ENCODE measurements at regions not wholly inside any gene's neighbourhood (a gene's known extent, or its start where the extent isn't known, plus 50 kb on each side); places are given as distances from the start of the nearest gene placed in this dataset.
"Not testable (repeated sequence)": the region's sequence is repeated elsewhere in the genome, so short reads cannot be mapped to it uniquely, and the experiment has no call there.

DNA sequence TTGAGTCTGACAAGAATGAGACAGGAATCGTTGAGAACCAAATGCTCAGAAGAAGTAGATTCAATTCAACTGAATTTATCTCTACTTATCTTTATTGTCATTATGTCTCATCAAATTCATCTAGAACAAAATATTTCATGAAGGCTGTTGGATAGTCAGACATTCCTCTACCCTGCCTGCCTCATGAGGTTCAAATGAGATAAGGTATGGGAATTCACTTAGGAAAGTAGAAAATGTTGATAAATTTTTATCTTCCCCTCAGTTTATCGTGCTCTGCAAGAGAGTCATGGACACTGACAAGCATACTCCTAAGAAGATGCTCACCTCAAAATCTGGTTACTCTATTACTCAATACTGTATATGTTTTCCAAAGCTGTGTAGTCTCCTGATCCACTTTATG is 149.7 kb upstream of the CDIN1 start:
- Mint-ChIP-seq H3K4me3 (no peak overlapping the region), H3K36me3 (ENCODE audit: low read depth) (no peaks in the 10 kb centered on the region), H3K4me1 (no peaks in the 10 kb centered on the region), H3K27ac (no peak overlapping the region), H3K27me3 (no peaks in the 10 kb centered on the region), H3K9me3 (ENCODE audit: low read depth) (no peaks in the 10 kb centered on the region)
- intact Hi-C loops (cut with DNase I, micrococcal nuclease): no loop called here
- ChIA-PET CTCF (no interaction called here), POLR2A (no interaction called here)
- ATAC-seq: no peak
- DNase-seq: no peak

DNA sequence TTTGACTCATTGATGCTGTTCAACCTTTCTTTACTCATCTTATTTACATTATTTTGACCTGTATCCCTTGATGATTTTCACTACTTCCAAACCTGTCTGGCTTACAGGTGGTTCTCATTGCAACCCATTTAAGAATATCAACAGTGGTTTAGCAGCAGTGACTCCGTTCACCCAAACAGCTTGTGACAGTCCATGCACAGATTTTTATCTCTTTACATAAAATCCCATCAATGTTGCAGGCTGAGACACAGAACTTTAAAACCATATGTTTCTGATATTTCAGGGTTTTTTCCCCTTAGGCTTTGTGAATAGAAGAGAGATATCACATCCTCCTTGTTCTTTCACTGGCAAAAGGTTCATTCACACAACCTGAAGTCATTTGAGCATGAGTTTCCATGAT is 149.1 kb upstream of the CDIN1 start:
- ChIA-PET POLR2A (no interaction called here), CTCF (no interaction called here)
- H3K4me3 Mint-ChIP-seq: no peak overlapping the region
- H3K27ac Mint-ChIP-seq: no peak overlapping the region
- no peaks in the 10 kb centered on the region for H3K9me3 Mint-ChIP-seq (ENCODE audit: low read depth)
- no peaks in the 10 kb centered on the region for H3K27me3 Mint-ChIP-seq
- no peaks in the 10 kb centered on the region for H3K36me3 Mint-ChIP-seq (ENCODE audit: low read depth)
- no peak for DNase-seq
- intact Hi-C loops (cut with DNase I, micrococcal nuclease): no loop called here
- no peaks in the 10 kb centered on the region for H3K4me1 Mint-ChIP-seq
- no peak for ATAC-seq

DNA sequence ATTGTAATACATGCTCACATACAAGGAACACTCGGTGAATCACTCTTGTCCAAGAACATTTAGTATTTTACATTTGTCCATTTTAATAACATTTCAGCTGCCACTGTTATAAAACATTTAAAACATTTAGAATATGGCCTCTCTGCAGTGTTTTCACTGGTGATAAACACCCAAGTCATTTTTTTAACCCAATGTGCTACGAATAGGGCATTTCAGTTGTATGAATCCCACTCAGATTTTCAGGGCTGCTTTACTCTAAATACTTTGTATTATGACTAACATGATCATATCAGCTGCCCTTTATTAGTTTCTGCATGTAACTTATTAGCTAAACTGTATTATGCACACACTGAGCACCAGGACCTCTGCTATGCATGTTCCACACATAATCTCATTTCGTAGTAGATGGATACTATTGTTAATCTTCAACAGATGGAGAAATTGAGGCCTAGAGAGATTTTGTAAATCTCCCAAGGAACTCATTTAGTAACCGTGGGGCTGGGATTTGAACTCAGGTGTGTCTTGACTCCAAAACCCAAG is 148.6 kb upstream of the CDIN1 start:
- Mint-ChIP-seq H3K27me3 (no peaks in the 10 kb centered on the region), H3K36me3 (ENCODE audit: low read depth) (no peaks in the 10 kb centered on the region), H3K4me3 (no peak overlapping the region), H3K27ac (no peak overlapping the region), H3K4me1 (no peaks in the 10 kb centered on the region), H3K9me3 (ENCODE audit: low read depth) (no peaks in the 10 kb centered on the region)
- ATAC-seq (no peak), DNase-seq (no peak)
- ChIA-PET CTCF (no interaction called here), POLR2A (no interaction called here)
- intact Hi-C loops (cut with DNase I, micrococcal nuclease): no loop called here

DNA sequence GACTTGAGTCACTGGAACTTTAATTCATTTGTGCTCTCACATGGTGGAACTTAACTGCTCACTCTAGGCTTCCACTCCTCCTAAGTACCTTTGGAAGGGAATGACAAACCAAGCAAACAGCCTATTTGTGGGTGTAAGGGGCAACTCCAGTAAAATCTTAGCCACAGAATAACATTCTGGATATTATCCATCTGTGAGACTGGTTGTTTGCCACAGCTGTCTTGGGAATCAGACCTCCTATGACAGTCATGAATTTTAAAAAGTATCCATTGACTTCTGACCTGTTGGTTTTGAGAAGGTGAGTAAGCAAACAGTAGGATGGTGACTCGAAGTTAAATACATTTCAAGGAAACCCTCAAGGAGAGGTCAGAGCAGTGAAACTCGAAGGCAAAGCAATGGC is 147.3 kb upstream of the CDIN1 start:
- POLR2A ChIA-PET: no interaction called here
- no peaks in the 10 kb centered on the region for H3K36me3 Mint-ChIP-seq (ENCODE audit: low read depth)

DNA sequence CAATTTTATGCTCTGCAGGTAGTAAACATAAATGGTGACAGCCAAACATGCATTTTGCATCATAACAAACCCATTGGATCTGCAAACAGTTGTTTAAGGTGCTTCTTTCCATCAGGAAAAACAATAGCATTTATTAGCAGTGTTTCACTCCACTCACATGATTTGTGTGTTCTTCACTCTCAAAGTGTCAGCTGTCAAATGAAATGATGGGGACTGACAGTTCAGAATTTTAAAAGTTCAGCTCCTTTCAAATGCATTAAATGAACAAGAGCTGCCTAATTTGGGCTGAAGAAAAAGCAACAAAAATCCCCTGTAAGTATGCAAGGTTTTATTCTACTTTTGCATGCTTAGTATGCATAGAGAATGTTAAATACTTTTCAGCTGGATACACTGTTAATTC is 145.2 kb upstream of the CDIN1 start:
- Mint-ChIP-seq H3K9me3 (ENCODE audit: low read depth) (no peaks in the 10 kb centered on the region), H3K4me1 (no peaks in the 10 kb centered on the region), H3K27ac (no peak overlapping the region), H3K27me3 (no peaks in the 10 kb centered on the region), H3K4me3 (no peak overlapping the region), H3K36me3 (ENCODE audit: low read depth) (no peaks in the 10 kb centered on the region)
- intact Hi-C loops (cut with DNase I, micrococcal nuclease): no loop called here
- ChIA-PET CTCF (no interaction called here), POLR2A (no interaction called here)
- DNase-seq (no peak), ATAC-seq (no peak)

More for the DNA sequence above, 147.3 kb upstream of the CDIN1 start:
- ATAC-seq: no peak
- H3K27me3 Mint-ChIP-seq: no peaks in the 10 kb centered on the region
- H3K4me3 Mint-ChIP-seq: no peak overlapping the region
- H3K27ac Mint-ChIP-seq: no peak overlapping the region
- CTCF ChIA-PET: no interaction called here
- no peaks in the 10 kb centered on the region for H3K9me3 Mint-ChIP-seq (ENCODE audit: low read depth)
- no peak for DNase-seq
- H3K4me1 Mint-ChIP-seq: no peaks in the 10 kb centered on the region
- intact Hi-C loops (cut with DNase I, micrococcal nuclease): no loop called here

DNA sequence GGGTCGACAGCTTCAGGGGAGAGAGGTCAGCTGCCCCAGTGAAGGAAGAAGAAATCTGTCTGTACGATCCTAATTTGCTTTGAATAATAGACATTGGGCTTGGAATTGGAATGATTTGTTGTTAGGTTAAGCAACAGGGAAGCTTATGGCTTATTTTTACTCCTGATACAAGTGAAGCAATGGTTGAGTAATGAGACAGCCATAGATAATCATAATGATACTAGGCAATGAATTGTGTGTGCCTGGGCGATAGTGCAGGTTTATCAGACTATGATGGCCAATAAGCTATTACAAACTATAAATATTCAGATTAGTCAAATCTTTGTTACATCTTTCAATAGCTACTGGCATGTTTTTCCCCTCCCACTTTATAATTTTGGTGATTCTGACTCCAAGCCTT is 140.9 kb upstream of the CDIN1 start:
- no peaks in the 10 kb centered on the region for H3K4me1 Mint-ChIP-seq
- CTCF ChIA-PET: interaction anchor here (0.6 to 1.2 kb wide), 2 partner anchors 11 to 79 kb away, joined by 3 to 4 read pairs; no protein-coding TSS in a partner anchor

DNA sequence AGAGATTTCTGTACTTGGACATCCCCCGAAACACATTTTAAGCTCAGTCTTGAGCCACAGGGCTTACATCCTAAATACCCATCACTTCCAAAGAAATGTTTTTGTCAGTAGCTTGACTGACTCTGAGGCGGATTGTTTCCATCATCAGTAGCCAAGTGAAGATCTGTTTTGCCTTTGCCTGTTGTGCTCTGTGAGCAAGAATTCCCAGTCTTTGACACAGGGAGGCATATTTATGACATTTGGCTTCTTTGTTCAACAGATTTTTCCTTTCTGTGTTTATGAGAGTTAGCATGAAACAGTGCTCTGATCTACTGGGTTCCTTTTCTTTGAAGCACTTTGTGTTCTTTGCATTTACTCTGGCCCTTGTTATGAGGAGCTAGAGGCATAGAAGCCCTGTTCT is 132.1 kb upstream of the CDIN1 start:
- Mint-ChIP-seq H3K27me3 (peaks cover 2% of the 10 kb centered on the region), H3K9me3 (ENCODE audit: low read depth) (no peaks in the 10 kb centered on the region), H3K36me3 (ENCODE audit: low read depth) (no peaks in the 10 kb centered on the region), H3K4me1 (no peaks in the 10 kb centered on the region), H3K4me3 (no peak overlapping the region), H3K27ac (no peak overlapping the region)
- intact Hi-C loops (cut with DNase I, micrococcal nuclease): no loop called here
- ATAC-seq (no peak), DNase-seq (no peak)
- CTCF ChIA-PET: no interaction called here
- POLR2A ChIA-PET: no interaction called here

More for the DNA sequence above, 140.9 kb upstream of the CDIN1 start:
- no peak overlapping the region for H3K27ac Mint-ChIP-seq
- no peaks in the 10 kb centered on the region for H3K9me3 Mint-ChIP-seq (ENCODE audit: low read depth)
- ATAC-seq: no peak
- POLR2A ChIA-PET: no interaction called here
- no peaks in the 10 kb centered on the region for H3K27me3 Mint-ChIP-seq
- H3K4me3 Mint-ChIP-seq: no peak overlapping the region
- intact Hi-C loops (cut with DNase I, micrococcal nuclease): no loop called here
- no peaks in the 10 kb centered on the region for H3K36me3 Mint-ChIP-seq (ENCODE audit: low read depth)
- no peak for DNase-seq

DNA sequence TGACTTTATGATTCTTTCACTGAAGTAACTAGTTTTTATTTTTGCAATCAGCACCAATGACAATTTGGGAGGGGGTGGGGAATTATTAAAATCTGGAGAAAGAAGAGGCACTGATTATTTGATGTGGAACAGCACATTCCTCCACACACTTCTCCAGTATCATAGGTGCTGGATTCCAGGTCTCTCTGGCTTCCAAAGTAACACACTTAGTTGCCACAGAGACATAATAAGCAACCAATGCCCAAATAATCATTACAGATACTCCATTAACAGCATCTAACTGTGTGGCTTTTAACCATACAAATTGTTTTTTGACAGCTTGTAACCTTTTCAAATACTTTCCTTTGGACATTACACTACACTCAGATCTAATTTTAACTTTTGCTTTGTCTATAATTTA is 131.0 kb upstream of the CDIN1 start:
- Mint-ChIP-seq H3K27me3 (peaks cover 2% of the 10 kb centered on the region), H3K36me3 (ENCODE audit: low read depth) (no peaks in the 10 kb centered on the region), H3K4me1 (no peaks in the 10 kb centered on the region), H3K27ac (no peak overlapping the region), H3K9me3 (ENCODE audit: low read depth) (no peaks in the 10 kb centered on the region), H3K4me3 (no peak overlapping the region)
- intact Hi-C loops (cut with DNase I, micrococcal nuclease): no loop called here
- DNase-seq (no peak), ATAC-seq (no peak)
- ChIA-PET CTCF (no interaction called here), POLR2A (no interaction called here)

DNA sequence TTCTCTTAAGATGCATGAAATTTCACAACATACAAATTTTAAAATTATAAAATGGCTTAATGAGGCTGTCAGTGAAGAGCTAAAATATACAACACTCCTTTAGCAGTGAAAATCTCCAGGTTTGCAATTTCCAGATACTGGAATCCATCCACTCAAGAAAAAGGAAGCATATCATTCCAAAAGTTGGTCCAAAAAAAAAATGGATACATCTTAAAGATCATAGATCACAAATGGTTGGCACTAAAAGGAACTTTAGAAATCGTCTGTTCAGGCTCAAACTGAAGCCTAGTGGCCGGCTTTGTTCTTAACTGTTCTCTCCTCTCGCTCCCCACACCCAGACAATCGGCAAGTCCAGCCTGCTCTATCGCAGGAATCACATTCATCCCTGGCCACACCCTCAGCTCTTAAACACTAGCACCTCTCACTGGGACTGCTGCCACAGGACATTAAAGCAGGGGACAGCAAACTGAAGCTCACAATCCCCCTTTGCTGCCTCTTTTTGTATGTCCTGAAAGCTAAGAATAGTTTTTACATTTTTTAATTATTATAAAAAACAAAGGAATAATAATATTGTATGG is 130.3 kb upstream of the CDIN1 start:
- intact Hi-C loops (cut with DNase I, micrococcal nuclease): no loop called here
- Mint-ChIP-seq H3K27ac (no peak overlapping the region), H3K4me3 (no peak overlapping the region), H3K4me1 (no peaks in the 10 kb centered on the region), H3K36me3 (ENCODE audit: low read depth) (no peaks in the 10 kb centered on the region), H3K9me3 (ENCODE audit: low read depth) (no peaks in the 10 kb centered on the region), H3K27me3 (peaks cover 2% of the 10 kb centered on the region)
- CTCF ChIA-PET: no interaction called here
- POLR2A ChIA-PET: no interaction called here
- DNase-seq (no peak), ATAC-seq (no peak)

DNA sequence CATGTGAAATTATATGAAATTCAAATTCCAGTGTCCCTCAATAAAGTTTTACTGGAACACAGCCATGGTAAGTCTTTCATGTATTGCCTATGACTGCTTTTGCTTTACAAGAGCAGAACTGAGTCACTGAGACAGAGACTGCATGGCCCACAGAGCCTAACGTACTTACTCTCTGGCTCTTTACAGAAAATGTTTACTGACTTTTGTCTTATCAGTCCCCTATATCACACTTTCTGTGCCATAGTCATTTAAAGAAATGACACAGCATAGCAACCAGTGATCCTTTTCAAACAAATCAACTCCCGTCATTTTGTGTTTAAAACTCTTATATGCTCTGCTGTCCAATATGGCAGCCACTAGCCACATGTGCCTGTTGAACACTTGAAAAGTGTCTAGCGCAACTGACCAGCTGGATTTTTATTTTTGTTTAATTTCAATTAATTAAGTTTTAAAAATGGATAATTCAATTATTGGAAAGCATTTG is 129.7 kb upstream of the CDIN1 start:
- ATAC-seq (no peak), DNase-seq (no peak)
- intact Hi-C loops (cut with DNase I, micrococcal nuclease): no loop called here
- Mint-ChIP-seq H3K27ac (no peak overlapping the region), H3K4me3 (no peak overlapping the region), H3K9me3 (ENCODE audit: low read depth) (no peaks in the 10 kb centered on the region), H3K27me3 (peaks cover 2% of the 10 kb centered on the region), H3K36me3 (ENCODE audit: low read depth) (no peaks in the 10 kb centered on the region), H3K4me1 (no peaks in the 10 kb centered on the region)
- POLR2A ChIA-PET: no interaction called here
- CTCF ChIA-PET: no interaction called here

DNA sequence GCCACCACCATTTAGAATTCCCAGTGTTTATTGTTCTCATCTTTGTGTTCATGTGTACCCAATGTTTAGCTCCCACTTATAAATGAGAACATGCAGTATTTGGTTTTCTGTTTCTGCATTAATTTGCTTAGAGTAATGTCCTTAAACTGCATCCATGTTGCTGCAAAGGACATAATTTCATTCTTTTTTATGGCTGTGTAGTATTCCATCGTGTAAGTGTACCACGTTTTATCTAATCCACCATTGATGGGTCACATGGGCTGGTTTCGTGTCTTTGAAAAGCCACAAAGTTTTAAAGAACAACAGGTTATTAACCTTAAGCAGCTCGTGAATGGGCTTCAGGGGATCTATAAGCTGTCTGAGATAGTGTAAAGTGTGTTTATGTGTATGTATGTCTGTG is 125.2 kb upstream of the CDIN1 start:
- H3K4me3 Mint-ChIP-seq; CTCF ChIA-PET; H3K27me3 Mint-ChIP-seq; intact Hi-C loops (cut with DNase I, micrococcal nuclease); H3K9me3 Mint-ChIP-seq (ENCODE audit: low read depth); POLR2A ChIA-PET; DNase-seq; H3K4me1 Mint-ChIP-seq; H3K36me3 Mint-ChIP-seq (ENCODE audit: low read depth); H3K27ac Mint-ChIP-seq; ATAC-seq: not testable (repeated sequence)

DNA sequence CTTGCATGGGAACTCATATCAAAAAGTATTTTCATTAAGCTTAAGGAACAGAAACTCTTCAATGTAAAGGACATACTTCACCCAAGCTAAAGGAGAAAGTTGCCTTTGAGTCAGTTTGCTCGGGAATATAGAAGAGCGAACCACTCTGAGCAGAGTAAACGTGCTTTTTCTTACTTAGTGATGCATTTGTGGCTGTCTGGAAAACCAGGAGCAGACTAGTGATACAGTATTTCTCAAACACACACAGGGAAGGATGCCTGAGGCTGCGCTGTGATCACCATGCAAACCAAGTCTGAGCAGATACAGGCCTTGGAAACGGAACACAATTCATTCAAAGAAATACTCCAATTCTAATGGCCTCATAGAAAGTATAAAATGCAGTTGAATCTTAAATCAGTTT is 121.0 kb upstream of the CDIN1 start:
- Mint-ChIP-seq H3K36me3 (ENCODE audit: low read depth) (no peaks in the 10 kb centered on the region), H3K4me3 (no peak overlapping the region), H3K27ac (no peak overlapping the region), H3K27me3 (no peaks in the 10 kb centered on the region), H3K4me1 (no peaks in the 10 kb centered on the region), H3K9me3 (ENCODE audit: low read depth) (peaks cover 6% of the 10 kb centered on the region)
- intact Hi-C loops (cut with DNase I, micrococcal nuclease): no loop called here
- DNase-seq: no peak
- ChIA-PET POLR2A (no interaction called here), CTCF (interaction anchor here (1.1 kb wide), 1 partner anchor 9 kb away, joined by 3 read pairs; no protein-coding TSS in a partner anchor)
- ATAC-seq: no peak

DNA sequence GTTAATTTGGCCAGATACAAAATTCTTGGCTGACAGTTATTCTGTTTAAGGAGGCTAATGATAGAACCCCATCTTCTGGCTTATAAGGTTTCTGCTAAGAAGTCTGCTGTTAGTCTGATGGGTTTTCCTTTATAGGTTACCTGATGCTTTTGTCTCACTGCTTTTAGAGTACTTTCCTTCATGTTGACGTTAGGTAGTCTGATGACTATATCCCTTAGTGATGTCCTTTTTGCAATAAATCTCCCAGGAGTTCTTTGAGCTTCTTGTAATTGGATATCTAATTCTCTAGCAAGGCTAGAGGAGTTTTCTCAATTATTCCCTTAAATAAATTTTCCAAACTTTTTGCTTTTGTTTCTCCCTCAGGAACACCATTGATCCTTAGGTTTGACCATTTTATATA is 114.1 kb upstream of the CDIN1 start:
- Mint-ChIP-seq H3K36me3 (ENCODE audit: low read depth) (no peaks in the 10 kb centered on the region), H3K4me3 (no peak overlapping the region), H3K4me1 (no peaks in the 10 kb centered on the region), H3K27me3 (no peaks in the 10 kb centered on the region), H3K9me3 (ENCODE audit: low read depth) (peaks cover 4% of the 10 kb centered on the region), H3K27ac (no peak overlapping the region)
- POLR2A ChIA-PET: no interaction called here
- no peak for DNase-seq
- ATAC-seq: no peak
- CTCF ChIA-PET: no interaction called here
- intact Hi-C loops (cut with DNase I, micrococcal nuclease): no loop called here

Measured in activated CD4-positive, alpha-beta T cell treated with anti-CD3 and anti-CD28 coated beads for 36 hours (primary cell).